ENCODE measurements at regions not wholly inside any gene's neighbourhood (a gene's known extent, or its start where the extent isn't known, plus 50 kb on each side); places are given as distances from the start of the nearest gene placed in this dataset.

DNA sequence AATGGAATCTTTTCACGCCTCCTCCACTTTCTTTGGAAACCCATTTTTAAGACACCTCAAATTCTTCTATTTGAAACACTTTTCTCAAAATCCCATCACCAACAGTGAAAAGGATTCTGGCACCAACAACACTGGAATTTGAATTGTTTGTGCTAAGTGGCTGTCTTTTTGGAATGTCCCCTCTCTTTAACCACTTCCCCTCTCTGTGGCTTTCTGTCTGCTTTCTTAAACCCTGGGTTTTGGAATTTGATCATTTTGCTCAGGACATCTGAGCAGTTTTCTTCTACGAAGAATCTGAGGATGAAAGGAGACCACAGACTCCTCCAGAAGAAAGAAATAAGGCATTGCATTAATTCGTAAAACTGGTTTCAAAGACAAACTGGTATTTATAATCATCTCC, 89.0 kb downstream of the MXRA5 start:
- DNase-seq (ENCODE audit: low read depth): no peak

GRCh38 chrX:3256868-3257267, 89.6 kb downstream of the MXRA5 start:
- DNase-seq (ENCODE audit: low read depth): no peak

DNA sequence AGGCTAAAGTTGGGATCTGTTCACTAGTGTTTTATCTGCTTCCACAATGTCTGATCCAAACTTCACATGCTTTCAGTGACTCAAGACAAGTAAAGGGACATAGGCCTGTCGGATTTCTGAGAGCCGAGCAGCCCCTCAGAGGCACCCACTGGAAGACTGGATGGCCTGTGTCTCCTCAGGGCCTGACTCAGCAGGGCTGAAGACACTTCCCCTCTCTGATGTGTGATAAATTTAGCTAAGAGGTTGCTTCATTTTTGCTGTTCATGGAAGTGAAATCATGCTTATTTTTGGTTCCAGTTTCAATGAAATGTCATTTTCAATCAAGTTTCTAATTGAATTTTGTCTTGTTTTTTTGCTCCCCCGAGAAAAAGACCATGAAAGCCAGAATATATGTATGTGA, 93.7 kb downstream of the MXRA5 start:
- no peak for DNase-seq (ENCODE audit: low read depth)

GRCh38 chrX:3250966-3251365, 95.5 kb downstream of the MXRA5 start:
- no peak for DNase-seq (ENCODE audit: low read depth)

DNA sequence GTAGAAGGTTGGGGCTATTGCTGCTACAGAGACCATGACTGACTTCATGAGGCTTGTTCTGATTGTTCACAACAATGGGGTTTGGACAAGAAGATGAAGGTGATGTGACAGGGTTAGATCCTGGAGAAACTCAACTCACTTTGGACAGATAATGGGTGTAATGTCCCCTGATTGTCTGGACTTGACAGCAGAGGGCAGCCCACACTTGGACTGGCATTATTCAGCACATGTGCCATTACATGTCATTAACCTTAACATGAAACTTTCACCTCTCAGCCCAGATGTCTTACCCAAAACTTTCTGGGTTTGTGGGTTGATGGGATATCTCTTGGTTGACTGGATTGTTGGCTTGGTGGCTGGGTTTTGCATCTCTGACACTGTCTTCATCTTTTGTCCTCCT, 101.5 kb downstream of the MXRA5 start:
- no peak for DNase-seq (ENCODE audit: low read depth)

- DNase-seq (ENCODE audit: low read depth): peak; percentile 51
Measured at GRCh38 chrX:3244203-3244743, 102.2 kb downstream of the MXRA5 start.

GRCh38 chrX:3232262-3232923, 114.1 kb downstream of the MXRA5 start:
- no peak for DNase-seq (ENCODE audit: low read depth)

- DNase-seq (ENCODE audit: low read depth): no peak
Measured at GRCh38 chrX:3231766-3232165, 114.7 kb downstream of the MXRA5 start.

DNA sequence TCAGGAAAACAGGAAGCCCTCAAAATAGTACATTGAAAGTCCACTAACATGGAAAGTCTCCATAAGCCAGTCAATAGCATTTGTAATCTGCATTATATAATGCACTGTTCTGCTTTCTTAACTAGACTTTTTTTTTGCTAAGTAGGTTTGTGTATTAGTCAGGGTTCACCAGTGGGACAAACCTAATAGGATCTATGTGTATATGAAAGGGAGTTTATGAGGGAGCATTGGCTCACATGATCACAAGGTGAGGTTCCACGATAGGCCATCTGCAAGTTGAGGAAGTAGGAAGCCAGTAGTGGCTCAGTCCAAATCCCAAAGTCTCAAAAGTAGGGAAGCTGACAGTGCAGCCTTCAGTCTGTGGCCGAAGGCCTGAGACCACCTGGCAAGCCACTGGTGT, 116.0 kb downstream of the MXRA5 start:
- no peak for DNase-seq (ENCODE audit: low read depth)

GRCh38 chrX:3227526-3227925, 118.9 kb downstream of the MXRA5 start:
- DNase-seq (ENCODE audit: low read depth): no peak

DNA sequence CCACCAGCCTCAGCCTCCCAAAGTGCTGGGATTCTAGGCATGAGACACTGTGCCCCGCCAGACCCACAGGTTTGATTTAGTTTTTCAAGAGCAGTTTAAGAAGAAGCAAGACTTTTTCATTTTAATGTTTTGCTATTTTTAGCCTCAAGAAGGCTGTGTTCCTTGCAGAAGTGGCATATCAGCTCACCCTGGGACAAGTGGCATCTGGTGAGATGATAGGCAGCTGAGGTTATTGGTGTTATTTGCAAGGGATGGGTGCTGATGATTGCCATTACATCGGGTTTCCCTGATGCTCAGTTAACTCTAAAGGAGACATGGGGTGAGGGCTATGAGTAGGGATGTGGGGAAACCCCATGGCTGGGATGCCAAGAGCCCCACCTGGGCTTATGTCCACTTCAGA, 120.4 kb downstream of the MXRA5 start:
- DNase-seq (ENCODE audit: low read depth): no peak

DNA sequence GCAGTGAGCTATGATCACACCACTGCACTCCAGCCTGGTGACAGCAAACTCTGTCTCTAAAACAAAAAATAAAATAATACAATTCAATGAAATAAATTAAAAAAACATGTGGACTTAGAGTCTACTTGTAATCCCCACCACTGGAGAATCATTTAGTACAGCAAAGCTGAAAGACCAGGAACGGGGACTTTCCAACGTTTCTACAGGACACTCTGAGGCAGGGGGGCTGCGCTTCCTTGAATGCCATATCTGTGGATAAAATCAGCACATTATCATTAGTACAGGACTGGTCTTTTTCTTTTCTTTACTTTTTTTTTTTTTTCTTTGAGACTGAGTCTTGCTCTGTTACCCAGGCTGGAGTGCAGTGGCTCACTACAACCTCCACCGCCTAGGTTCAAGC, 124.8 kb downstream of the MXRA5 start:
- no peak for DNase-seq (ENCODE audit: low read depth)

GRCh38 chrX:3219667-3220066, 126.8 kb downstream of the MXRA5 start:
- DNase-seq (ENCODE audit: low read depth): no peak

GRCh38 chrX:3219231-3219630, 127.2 kb downstream of the MXRA5 start:
- DNase-seq (ENCODE audit: low read depth): no peak

GRCh38 chrX:3218442-3218841, 128.0 kb downstream of the MXRA5 start:
- DNase-seq (ENCODE audit: low read depth): no peak

DNA sequence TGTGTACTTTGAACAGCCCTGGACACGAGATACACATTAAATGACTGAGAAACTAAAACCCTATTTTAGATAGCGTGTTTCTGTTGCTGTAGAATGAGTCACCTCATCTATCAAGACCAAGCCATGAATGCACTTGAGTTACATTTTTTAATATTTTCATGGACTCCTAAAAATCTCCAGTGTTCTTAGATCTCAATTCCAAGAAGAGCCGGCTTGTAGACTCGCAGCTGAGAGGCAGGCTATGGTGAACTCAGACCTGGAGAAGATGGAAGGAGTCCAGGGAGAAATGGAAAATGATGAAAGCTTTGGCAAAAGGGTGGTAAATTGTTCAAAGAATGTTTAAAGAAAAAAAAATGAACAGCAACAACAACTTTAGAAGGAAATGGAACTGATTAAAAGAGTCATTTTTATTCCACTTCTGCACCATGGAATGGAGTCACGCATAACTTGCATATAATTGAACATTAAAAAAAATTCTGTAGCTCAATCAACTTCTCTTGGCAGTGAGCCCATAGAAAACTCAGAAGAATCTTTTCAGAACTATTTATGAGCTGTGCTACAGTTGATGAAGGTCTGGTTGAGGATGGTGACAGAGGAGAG, 129.8 kb downstream of the MXRA5 start:
- peak; percentile 28 for DNase-seq (ENCODE audit: low read depth)

DNA sequence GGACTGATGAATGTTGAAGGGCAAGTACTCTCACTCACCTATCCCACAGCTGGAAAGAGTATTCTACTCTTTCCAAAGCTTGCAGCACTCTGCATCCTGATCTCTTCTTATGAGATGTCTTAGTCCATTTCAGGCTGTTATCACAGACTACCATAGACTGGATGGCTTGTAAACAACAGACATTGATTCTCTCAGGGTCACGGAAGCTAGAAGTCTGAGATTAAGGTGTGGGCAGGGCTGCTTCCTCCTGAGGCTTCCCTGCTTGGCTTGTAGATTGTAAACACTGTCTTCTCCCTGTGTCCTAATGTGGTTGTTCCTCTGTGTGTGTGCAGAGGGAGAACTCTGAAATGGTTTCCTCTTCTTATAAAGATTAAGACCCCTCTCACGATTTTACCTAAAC, 131.2 kb downstream of the MXRA5 start:
- no peak for DNase-seq (ENCODE audit: low read depth)

GRCh38 chrX:3206314-3206713, 140.1 kb downstream of the MXRA5 start:
- no peak for DNase-seq (ENCODE audit: low read depth)

DNA sequence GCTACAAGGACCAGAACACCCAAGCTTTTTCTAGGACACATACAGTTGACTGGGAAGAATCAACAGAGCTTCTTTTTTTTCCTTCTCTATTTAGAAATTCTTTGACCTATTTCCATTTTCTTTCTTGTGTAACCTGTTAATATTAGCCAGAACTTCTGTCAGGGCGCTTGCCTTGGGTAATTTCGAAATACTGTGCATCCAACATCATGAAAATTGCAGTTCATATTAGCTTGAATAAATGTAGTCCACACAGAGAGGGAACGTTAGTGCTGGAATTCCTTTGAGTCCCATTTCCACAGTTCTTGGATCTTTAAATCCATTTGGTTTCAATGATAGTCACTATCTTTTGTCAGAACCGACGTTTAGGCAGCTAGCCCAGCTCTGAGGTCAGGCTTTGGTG, 141.8 kb downstream of the MXRA5 start:
- DNase-seq (ENCODE audit: low read depth): no peak

DNA sequence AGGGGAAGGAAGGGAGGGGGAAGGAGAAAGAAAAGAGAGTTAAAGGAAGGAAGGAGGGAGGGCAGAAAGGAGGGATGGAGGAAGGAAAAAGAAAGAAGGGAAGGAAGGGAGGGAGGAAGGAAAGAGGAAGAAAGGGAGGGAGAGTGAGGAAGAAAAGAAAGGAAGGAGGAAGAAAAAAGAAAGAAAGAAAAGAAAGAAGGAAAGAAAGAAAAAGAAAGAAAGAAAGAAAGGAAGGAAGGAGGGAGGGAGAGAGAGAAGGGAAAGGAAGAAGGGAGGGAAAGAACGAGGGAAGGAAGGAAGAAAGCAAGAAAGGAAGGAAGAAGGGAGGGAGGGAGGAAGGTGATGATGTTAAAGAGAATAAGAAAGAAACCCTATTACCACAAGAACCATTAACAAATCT, 150.6 kb downstream of the MXRA5 start:
- DNase-seq (ENCODE audit: low read depth): no peak

DNA sequence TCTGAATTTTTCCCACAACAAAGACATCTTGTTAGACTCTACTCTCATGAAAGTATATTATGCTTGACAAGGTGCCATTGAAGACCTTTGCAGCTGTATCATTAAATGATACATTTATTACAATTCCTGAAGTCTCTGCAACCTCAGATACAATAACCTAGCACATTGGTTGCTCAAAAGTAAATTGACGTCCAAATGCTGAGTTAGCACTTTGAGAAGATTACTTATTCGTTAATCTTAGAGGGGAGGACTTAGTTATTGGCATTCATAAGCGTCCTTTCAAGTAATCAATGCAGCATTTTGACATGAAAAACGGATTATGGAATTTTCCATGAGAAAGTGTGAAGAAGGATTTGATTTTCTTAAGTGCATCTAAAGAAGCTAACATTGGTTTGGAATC, 151.6 kb downstream of the ARSF start:
- DNase-seq (ENCODE audit: low read depth): no peak

DNA sequence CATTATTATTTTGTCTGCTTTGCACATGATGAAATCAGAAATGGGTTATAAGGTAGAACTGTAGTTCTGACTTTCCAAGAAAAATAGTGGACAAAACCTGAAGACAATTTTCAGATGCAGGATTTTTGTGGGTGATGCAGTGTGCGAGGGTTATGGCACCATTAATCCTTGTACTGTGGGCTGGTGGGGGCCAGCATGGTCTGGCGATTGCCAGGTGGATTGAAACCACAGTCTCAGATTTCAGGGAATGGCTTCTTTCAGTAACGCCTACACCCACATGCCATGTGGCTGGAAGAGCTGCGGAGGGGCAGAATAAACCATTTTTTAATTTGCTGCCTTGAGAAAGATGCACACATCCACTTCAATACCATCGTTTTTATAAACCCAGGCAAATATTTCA, 150.5 kb downstream of the ARSF start:
- DNase-seq (ENCODE audit: low read depth): peak; percentile 39

GRCh38 chrX:3191201-3191600, 149.9 kb downstream of the ARSF start:
- DNase-seq (ENCODE audit: low read depth): peak; percentile 85

All from GM04503 (cell line).